ENCODE measurements at regions not wholly inside any gene's neighbourhood (a gene's known extent, or its start where the extent isn't known, plus 50 kb on each side); places are given as distances from the start of the nearest gene placed in this dataset.
"Not testable (repeated sequence)": the region's sequence is repeated elsewhere in the genome, so short reads cannot be mapped to it uniquely, and the experiment has no call there.

- no peak for DNase-seq (ENCODE audit: low spot score)
Observed at GRCh38 chr1:226461087-226461486, 53.2 kb upstream of the PARP1 start.

DNA sequence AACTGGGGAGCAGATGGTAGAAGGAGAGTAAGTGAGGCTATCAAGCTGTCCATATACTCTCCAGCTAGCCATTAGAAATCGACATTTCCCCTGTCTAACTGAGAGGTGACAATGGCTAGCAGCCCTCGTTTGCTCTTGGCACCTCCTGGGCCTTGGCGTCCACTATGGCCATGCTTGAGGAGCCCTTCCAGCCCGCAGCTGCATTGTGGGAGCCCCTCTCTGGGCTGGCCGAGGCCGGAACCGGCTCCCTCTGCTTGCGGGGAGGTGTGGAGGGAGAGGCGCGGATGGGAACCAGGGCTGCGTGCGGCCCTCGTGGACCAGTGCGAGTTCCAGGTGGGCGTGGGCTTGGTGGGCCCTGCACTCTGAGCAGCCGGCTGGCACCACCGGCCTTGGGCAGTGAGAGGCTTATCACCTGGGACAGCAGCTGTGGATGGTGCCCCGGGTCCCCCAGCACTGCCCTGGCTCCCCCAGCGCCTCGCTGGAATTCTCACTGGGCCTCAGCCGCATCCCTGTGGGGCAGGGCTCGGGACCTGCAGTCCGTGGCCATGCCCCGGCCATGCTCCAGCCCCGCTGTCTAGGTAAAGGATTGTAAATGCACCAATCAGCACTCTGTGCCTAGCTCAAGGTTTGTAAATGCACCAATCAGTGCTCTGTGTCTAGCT is 56.2 kb upstream of the PARP1 start:
- DNase-seq (ENCODE audit: low spot score), result no peak

GRCh38 chr1:226464587-226464971 is 56.7 kb upstream of the PARP1 start:
- not testable (repeated sequence) for DNase-seq (ENCODE audit: low spot score)

- DNase-seq (ENCODE audit: low spot score), result no peak
Observed at GRCh38 chr1:226466296-226466695, 58.4 kb upstream of the PARP1 start.

DNA sequence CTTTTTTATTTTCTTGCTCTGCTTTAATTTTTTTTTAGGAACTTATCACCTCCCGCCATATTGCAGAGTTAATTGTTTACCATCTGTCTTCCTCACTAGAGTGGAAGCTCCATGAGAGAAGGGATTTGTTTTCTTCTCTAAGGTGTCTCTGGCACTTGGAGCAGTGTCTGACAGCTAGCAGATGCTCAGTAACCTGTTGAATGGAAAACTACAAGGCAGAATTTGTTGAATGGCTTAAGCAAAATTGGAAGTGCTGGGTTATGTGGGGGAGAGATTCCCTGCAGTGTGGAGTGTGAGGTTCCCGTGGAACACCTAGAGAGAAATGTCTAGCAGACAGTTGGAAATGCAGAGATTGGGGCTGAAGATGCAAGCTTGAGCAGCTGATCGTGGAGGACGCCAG is 59.5 kb upstream of the PARP1 start:
- DNase-seq (ENCODE audit: low spot score), result no peak

- DNase-seq (ENCODE audit: low spot score), result no peak
Observed at GRCh38 chr1:226470921-226471866, 63.3 kb upstream of the PARP1 start.

DNA sequence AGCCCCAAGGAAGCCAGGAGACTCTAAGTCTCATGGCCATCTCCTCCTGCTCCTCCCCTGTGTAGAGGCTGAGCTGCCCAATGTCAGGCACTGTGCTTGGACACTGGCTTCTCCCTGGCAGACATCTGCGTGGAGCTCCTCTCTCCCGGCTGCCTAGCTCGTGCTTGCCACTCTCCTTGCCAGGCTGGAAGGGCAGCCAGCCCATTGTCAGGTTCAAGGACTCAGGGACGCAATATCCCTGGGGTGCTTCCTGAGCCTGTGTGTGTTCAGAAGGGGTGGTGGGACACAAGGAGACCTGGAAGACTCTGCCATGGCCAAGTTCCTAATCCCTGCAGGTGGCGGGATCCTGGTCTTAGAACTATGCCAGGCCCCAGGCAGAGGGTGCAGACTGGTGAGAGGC is 65.4 kb upstream of the PARP1 start:
- no peak for DNase-seq (ENCODE audit: low spot score)

- no peak for DNase-seq (ENCODE audit: low spot score)
Observed at GRCh38 chr1:226474041-226474440, 66.1 kb upstream of the PARP1 start.

- no peak for DNase-seq (ENCODE audit: low spot score)
Observed at GRCh38 chr1:226474443-226475141, 66.7 kb upstream of the PARP1 start.

GRCh38 chr1:226475142-226475511 is 67.2 kb upstream of the PARP1 start:
- no peak for DNase-seq (ENCODE audit: low spot score)

DNA sequence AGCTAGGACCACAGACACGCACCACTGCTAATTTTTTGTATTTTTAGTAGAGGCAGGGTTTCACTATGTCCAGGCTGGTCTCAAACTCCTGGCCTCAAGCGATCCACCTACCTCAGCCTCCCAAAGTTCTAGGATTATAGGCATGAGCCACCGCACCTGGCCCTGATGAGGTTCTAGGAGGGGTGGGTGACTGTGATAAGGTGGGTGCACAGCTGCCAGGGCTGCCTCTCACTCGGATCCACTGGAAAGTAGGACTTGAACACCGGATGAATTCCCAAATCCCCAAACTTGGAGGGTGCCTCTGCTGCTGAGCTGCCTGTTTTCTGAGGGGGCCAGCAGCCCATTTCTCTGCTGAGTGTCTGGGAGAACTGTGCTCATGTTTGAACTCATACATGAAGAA is 68.2 kb upstream of the PARP1 start:
- DNase-seq (ENCODE audit: low spot score), result no peak

DNA sequence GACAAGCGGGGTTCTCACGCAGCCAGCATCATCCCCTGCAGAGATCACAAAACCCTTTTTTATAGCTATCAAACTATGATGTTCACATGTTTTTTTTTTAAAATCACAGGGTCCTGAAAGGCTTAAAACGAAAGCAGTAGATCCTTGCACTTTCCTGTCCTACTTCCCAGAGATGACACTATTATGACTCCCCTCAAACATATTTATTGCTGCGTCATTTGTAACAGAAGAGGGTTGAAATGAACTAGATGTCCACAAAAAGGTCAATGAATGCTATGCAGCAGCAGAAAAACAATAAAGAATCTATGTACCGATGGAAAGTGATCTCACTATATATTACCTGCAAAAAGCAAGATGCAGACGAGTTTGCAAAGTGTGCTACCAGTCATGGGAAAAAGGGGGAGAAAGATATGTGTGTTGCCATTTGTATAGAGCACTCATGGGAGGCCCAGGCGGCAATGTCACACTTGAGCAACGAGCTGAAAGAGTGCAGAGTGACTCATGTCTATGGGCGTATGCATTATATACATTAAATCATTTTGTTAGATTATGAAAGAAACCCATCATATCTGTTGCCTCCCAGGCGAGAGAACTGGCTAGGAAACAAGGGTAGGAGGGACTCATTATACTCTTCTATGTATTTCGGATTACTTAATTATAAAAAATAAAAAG is 68.9 kb upstream of the PARP1 start:
- DNase-seq (ENCODE audit: low spot score), result no peak

- no peak for DNase-seq (ENCODE audit: low spot score)
Observed at GRCh38 chr1:226479474-226479873, 69.1 kb upstream of the STUM start.

DNA sequence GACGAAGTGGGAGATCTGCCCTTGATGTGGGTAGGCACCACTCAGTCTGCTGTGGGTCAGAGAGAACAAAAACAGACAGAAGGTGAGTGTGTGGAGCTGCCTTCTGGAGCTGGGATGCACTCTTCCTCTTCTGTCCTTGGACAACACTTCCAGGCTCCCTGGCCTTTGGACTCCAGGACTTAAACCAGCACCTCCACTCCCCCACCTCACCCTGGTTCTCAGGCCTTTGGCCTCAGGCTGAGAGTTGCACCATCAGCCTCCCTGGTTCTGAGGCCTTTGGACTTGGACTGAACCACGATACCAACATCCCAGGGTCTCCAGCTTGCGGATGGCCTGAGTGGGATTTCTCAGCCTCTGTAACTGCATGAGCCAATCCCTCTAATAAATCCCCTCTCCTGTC is 68.1 kb upstream of the STUM start:
- no peak for DNase-seq (ENCODE audit: low spot score)

DNA sequence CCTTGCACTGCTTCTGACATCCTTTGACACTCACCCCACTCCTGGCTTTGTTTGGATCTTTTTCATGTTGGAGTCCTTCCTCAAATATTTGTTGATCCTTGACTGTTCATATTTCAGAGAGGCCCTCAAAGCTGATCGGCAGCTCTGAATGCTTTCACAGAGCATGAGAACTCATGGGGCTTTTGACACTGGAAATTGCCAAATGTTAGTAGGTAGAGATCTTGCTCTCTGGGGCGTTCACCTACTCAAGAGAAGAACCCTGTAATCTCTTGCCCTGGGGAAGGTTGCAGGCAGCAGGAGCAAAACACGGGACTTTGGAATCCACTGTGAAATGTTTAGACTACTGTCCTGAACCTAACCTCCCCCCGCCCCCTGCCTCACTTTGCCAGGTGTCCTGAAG is 67.4 kb upstream of the STUM start:
- no peak for DNase-seq (ENCODE audit: low spot score)

- DNase-seq (ENCODE audit: low spot score), result no peak
Observed at GRCh38 chr1:226482196-226482595, 66.4 kb upstream of the STUM start.

DNA sequence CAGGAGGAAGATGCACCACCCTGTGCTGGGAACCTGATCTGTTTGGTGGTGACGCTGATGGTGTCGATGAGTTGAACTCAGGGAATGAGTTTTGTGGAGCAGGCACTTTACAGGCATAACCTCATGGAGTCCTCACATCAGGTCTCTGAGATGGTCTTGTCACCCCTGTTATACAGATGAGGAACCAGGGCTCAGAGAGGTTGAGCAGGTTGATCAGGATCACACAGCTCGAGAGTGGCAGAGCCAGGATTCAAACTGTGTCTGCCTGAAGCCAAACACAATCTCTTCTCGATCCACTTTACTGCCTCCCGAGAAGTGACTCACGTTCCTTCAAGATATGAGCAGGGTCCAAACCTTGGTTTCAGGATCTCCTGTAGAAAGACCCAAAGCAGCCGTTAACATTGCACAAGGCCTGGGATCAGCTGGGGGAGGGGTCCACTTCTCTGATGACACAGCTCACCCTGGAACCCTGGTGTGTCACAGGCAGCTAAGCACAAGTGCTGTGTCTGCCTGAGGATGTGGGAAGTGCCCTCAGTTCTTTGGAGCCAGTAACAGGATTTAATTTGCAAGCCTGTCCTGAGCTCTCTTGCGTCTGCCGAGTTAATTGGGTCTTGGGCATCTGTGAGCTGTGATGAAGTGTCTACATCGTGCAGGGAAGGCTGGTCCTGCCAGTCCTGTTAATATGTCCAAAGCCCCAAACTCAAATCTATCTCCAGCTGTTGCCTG is 65.4 kb upstream of the STUM start:
- no peak for DNase-seq (ENCODE audit: low spot score)

GRCh38 chr1:226485192-226485591 is 63.4 kb upstream of the STUM start:
- DNase-seq (ENCODE audit: low spot score), result peak; percentile 97

DNA sequence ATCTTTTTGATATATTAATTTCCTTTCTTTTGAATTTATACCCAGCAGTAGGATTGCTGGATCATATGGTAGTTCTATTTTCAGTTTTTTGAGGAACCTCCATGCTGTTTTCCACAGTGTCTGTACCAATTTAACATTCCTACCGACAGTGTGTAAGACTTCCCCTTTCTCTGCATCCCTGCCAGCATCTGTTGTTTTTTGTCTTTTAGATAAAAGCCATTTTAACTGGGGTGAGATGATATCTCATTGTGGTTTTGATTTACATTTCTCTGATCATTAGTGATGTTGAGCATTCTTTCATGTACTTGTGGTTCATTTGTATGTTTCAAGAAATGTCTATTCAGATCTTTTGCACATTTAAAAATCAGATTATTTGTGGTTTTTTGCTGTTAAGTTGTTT is 62.4 kb upstream of the STUM start:
- DNase-seq (ENCODE audit: low spot score), result no peak

GRCh38 chr1:226487921-226488320 is 60.6 kb upstream of the STUM start:
- DNase-seq (ENCODE audit: low spot score), result no peak

- no peak for DNase-seq (ENCODE audit: low spot score)
Observed at GRCh38 chr1:226489718-226490425, 58.7 kb upstream of the STUM start.
